GM18858 (cell line): ENCODE measurements at regions not wholly inside any gene's neighbourhood (a gene's known extent, or its start where the extent isn't known, plus 50 kb on each side); places are given as distances from the start of the nearest gene placed in this dataset.
"Not testable (repeated sequence)": the region's sequence is repeated elsewhere in the genome, so short reads cannot be mapped to it uniquely, and the experiment has no call there.

Source experiments
- ATAC-seq: cut with Tn5 transposase; IDR thresholded peaks from one replicate; pipeline ENCODE4 v1.9.1; 2021; ENCODE audit not compliant: unreplicated experiment

DNA sequence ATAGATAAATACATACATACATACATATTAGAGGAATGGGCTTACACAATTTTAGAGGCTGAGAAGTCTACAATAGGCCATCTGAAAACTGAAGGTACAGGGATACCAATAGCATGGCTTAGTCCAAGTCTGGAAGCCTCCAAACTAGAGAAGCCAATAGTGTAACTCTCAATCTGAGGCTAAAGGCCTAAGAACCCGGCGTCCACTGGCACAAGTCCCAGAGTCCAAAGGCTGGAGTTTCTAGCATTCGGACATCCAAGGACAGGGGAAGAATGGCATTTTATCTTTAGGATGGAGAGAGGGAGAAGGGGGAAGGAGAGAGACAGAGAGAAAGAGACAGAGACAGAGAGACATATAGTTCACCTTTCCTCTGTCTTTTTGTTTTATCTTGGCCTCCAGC lies 63.7 kb upstream of the SYT4 start:
- no peak for ATAC-seq

DNA sequence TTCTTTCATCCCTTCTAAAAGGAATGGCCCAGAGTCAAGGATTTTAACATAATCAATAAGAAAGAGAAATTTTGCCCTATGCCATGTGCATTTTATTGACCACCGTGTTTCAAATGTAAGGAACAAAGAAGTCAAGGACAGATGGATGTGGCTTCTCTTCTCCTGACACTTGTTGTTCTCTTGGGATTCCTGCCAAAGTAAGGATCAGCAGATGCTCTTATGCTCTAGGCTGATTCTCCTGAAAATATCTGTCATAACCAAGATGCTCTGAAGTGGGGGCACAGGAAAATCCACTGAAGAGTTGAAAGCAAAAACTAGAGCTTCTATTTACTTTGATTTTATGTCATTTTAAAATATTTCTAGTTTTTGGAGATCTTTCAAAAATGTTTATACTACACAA lies 72.9 kb upstream of the SYT4 start:
- no peak for ATAC-seq

- ATAC-seq: no peak
Observed at GRCh38 chr18:43364535-43364934, 87.2 kb upstream of the SYT4 start.

DNA sequence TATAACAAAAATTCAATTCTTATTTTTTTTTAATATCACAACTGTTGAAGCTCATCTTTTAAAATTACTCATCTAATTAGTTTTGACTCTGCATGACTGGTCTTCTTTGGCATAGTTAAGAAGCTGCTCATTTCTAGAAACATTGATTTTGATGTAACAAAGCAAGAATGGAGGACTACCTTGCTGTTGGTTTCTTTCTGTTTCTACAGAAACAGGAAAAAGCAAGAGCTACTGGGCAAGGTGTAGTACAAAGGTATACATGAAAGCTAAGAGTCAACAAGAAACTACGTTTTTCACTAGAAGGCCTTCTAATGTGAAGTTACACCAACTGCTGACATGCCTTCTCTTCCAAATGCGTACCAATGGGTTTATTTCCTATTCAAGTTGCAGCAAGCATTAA lies 90.6 kb upstream of the SYT4 start:
- no peak for ATAC-seq

- not testable (repeated sequence) for ATAC-seq
Observed at GRCh38 chr18:43369311-43369710, 92.0 kb upstream of the SYT4 start.

DNA sequence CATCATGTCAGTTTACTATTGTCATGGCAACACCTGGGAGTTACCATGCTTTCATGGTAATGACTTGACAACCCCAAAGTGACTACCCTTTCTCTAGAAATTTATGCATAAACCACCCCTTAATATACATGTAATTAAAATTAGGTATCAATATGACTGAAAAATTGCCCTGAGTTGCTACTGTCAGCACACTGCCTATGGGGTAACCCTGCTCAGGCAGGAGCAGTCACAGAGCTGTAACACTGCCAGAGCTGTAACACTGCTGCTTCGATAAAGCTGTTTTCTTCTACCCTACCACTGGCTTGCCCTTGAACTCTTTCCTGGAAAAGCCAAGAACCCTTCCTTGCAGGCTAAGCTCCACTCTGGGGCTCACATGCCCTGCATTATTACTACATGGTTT lies 95.5 kb upstream of the SYT4 start:
- no peak for ATAC-seq

DNA sequence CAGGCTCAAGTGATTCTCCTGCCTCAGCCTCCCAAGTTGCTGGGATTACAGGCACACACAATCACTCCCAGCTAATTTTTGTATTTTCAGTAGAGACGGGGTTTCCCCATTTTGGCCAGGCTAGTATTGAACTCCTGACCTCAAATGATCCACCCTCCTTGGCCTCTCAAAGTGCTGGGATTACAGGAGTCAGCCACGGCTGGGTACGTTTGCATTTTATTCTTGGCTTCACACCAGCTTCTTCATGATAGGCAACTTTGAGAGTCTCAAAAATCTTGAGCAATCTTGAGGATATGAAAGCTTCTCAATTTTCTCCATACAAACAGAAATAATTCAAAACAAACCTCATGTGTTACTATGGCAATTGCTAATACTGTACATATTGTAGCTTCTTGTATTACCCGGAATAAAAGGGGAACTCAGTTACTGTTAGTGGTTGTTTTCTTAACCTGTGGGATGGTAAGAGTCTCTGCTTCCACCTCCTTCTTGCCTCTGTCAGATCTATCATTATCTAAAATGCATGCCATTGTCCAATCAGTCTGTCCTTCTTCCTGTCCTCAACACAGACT lies 102.9 kb upstream of the SYT4 start:
- ATAC-seq: no peak

GRCh38 chr18:43382641-43383403 lies 105.5 kb upstream of the SYT4 start:
- no peak for ATAC-seq

DNA sequence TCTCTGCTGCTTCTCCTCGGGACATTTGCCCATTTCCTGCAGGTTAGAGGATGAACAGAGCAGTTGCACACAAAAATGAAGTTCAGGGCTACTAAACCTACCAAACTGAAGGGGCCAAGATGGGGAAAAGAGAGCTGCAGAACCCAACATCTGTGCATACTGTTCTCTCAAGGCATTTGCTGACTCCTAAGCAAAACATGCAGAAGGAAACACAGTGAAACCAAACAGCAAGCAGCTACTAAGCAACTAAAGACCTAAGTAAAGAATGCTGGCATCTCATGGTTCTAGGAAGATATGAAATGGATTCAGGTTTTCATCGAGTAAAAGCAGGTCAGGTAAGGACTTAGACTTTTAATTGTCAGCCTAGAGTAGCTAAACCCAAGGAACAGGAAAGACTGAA lies 111.9 kb upstream of the SYT4 start:
- no peak for ATAC-seq

GRCh38 chr18:43392168-43392567 lies 114.9 kb upstream of the SYT4 start:
- ATAC-seq: no peak

DNA sequence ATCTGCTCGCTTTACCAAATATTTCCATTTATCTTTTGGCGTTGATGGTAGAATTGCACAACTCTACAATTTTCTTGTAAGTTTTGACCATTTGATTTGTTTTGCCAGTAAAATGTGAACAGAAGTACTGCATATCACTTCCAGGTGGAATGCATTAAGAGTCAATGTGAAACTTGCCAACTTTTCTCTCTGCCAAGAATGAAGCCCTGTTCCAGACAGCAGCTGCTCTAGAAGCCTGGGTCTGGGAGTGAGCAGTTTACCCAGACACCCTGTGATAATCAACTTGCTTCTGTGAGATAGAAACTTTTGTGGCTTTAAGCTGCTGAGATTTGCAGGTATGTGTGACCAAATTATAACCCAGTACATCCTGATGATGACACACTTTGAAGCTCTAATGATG lies 115.9 kb upstream of the SYT4 start:
- ATAC-seq: no peak

GRCh38 chr18:43396266-43396665 lies 119.0 kb upstream of the SYT4 start:
- ATAC-seq: no peak

GRCh38 chr18:43398601-43399000 lies 121.3 kb upstream of the SYT4 start:
- no peak for ATAC-seq

GRCh38 chr18:43405097-43405496 lies 127.8 kb upstream of the SYT4 start:
- no peak for ATAC-seq

GRCh38 chr18:43414006-43414405 lies 136.7 kb upstream of the SYT4 start:
- ATAC-seq: no peak

DNA sequence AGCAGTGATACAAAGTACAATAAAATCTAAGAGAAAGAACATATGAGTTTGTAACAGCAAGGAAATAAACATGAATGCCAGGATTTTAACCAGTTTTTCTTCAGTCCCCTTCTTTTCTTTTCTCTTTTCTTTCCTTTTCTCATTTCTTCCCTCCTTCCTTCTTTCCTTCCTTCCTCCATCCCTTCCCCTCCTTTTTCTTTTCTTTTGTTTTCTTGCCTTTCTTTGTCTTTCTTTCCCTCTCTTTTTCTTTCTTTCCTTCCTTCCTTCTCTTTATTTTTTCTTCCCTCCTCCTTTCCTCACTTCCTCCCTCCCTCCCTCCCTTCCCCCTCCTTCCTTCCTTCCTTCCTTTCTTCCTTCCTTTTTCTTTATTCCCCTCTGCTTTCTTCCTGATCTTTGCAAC lies 142.8 kb upstream of the SYT4 start:
- no peak for ATAC-seq

GRCh38 chr18:43420950-43421349 lies 143.7 kb upstream of the SYT4 start:
- ATAC-seq: no peak

- no peak for ATAC-seq
Observed at GRCh38 chr18:43422518-43422917, 145.2 kb upstream of the SYT4 start.

- no peak for ATAC-seq
Observed at GRCh38 chr18:43435851-43436250, 158.6 kb upstream of the SYT4 start.

DNA sequence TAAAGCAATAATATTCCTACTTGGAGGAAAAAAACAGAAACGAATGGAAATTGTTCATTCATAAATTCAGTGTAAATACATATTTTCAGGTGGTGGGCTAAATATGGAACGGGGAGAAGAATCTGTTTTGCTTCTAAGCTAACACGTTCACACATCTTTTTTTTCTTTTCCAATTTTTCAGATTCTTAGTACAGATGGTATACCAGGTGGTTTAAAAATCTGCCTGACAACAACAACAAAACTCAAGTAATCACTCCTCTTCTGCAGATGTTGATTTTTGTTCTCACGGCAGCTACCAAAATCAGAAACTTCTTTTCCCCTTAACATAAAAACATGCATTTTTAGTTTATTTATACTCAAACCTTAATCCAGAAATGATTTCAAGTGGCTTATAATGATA lies 164.8 kb upstream of the SYT4 start:
- ATAC-seq: no peak

GRCh38 chr18:43442571-43442970 lies 165.3 kb upstream of the SYT4 start:
- ATAC-seq: no peak

DNA sequence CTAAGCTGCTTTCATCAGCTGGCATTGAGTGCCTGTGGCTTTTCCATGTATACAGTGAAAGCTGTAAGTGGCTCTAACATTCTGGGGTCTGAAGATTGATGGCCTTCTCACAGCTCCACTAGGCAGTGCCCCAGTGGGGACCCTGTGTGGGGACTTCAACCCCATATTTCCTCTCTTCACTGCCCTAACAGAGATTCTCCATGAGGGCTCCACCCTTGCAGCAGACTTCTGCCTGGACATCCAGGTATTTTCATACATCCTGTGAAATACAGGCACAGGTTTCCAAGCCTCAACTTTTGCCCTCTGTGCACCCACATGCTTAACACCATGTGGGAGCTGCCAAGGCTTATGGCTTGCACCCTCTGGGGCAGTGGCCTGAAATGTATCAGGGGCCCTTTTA lies 188.2 kb upstream of the SYT4 start:
- no peak for ATAC-seq

- ATAC-seq: no peak
Observed at GRCh38 chr18:43471873-43472272, 194.6 kb upstream of the SYT4 start.
